Breast epithelium (tissue), 3 donors: ENCODE measurements at regions not wholly inside any gene's neighbourhood (a gene's known extent, or its start where the extent isn't known, plus 50 kb on each side); places are given as distances from the start of the nearest gene placed in this dataset.

Experiments
- CTCF ChIP-seq, 3 donors: fragments of 450-650 bp; IDR thresholded peaks; one replicate each; pipeline ENCODE4 v1.5.1; 2016 to 2017; ENCODE audit warnings: antibody characterized with exemption in 3 of 3, mild to moderate bottlenecking in 3 of 3, moderate library complexity in 3 of 3
- POLR2AphosphoS5 ChIP-seq, 3 donors: sonication (generic); formaldehyde crosslinking; IDR thresholded peaks; one replicate each; pipeline ENCODE4 v1.6.1; 2017; ENCODE audit warnings: antibody characterized with exemption in 3 of 3

- TF ChIP-seq CTCF (IDR thresholded peaks at IDR 0.05) (no peak), POLR2AphosphoS5 (IDR thresholded peaks at IDR 0.05) (no peak)
These were observed 238.5 kb downstream of the CDC5L start for GRCh38 chr6:44625996-44626395.
